Erythroblast (primary cell): ENCODE measurements at regions not wholly inside any gene's neighbourhood (a gene's known extent, or its start where the extent isn't known, plus 50 kb on each side); places are given as distances from the start of the nearest gene placed in this dataset.

ENCODE experiments used
- GATA1 ChIP-seq: IDR thresholded peaks from 2 replicates; pipeline ENCODE4 v1.6.1; 2011; ENCODE audit warnings: low read depth, mild to moderate bottlenecking, control low read depth, low read length, moderate library complexity
- POLR2A ChIP-seq: IDR thresholded peaks from 2 replicates; pipeline ENCODE4 v1.6.1; 2011; ENCODE audit warnings: mild to moderate bottlenecking, low read length

DNA sequence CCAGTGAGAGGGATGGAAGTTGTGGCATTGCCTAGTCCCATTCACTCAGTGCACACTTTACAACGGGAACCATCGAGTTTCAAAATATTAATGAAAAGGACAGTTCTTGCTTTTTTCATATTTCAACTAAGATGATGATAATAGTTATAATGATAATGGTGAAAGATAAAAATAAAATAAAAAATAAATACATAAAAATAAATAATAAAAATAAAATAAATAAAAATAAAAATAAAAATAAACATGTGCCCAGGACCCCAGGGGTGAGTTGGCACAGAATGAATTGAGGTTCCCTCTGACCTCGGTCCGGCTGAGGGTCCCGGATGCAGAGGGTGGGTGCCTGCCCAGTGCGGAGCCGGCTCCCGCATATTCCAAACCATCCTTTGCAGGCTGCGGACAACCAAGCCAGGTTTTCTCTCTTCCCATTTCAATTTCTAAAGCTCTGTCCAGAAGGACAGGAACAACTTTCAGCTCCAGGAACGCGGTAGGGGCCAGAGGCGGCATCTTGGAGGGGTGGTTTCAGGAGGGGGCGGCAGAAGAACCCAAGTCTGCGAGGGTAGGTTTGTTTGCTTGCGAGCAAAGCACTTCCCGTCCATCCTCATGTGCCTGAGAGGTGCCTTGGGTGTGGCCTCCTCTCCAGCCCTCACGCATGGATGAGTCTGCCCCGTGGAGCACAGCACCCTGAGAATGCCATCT lies 236.8 kb downstream of the DLL1 start:
- TF ChIP-seq POLR2A (no peak), GATA1 (no peak)
